Erythroblast (primary cell): ENCODE measurements at regions not wholly inside any gene's neighbourhood (a gene's known extent, or its start where the extent isn't known, plus 50 kb on each side); places are given as distances from the start of the nearest gene placed in this dataset.

Experiments
- GATA1 ChIP-seq: IDR thresholded peaks from 2 replicates; pipeline ENCODE4 v1.6.1; 2011; ENCODE audit warnings: low read depth, mild to moderate bottlenecking, control low read depth, low read length, moderate library complexity
- POLR2A ChIP-seq: IDR thresholded peaks from 2 replicates; pipeline ENCODE4 v1.6.1; 2011; ENCODE audit warnings: mild to moderate bottlenecking, low read length

GRCh38 chr18:70684821-70685220, 396.0 kb downstream of the SOCS6 start:
- TF ChIP-seq POLR2A (no peak), GATA1 (no peak)
